ENCODE measurements at regions not wholly inside any gene's neighbourhood (a gene's known extent, or its start where the extent isn't known, plus 50 kb on each side); places are given as distances from the start of the nearest gene placed in this dataset.

GRCh38 chr19:30908262-30908771, 440.9 kb downstream of the TSHZ3 start:
- TF ChIP-seq, protein P1, sequence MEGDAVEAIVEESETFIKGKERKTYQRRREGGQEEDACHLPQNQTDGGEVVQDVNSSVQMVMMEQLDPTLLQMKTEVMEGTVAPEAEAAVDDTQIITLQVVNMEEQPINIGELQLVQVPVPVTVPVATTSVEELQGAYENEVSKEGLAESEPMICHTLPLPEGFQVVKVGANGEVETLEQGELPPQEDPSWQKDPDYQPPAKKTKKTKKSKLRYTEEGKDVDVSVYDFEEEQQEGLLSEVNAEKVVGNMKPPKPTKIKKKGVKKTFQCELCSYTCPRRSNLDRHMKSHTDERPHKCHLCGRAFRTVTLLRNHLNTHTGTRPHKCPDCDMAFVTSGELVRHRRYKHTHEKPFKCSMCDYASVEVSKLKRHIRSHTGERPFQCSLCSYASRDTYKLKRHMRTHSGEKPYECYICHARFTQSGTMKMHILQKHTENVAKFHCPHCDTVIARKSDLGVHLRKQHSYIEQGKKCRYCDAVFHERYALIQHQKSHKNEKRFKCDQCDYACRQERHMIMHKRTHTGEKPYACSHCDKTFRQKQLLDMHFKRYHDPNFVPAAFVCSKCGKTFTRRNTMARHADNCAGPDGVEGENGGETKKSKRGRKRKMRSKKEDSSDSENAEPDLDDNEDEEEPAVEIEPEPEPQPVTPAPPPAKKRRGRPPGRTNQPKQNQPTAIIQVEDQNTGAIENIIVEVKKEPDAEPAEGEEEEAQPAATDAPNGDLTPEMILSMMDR (IDR thresholded peaks at IDR 0.05; ENCODE audit: poor library complexity): no peak
- TF ChIP-seq EZH2 (IDR thresholded peaks at IDR 0.05; ENCODE audit: borderline replicate concordance) (no peak), EZH2phosphoT487 (IDR thresholded peaks at IDR 0.05; ENCODE audit: low read depth, severe bottlenecking, unreplicated experiment) (no peak)

Data from hepatocyte (in vitro differentiated cells).